HG03097 (cell line): ENCODE measurements at regions not wholly inside any gene's neighbourhood (a gene's known extent, or its start where the extent isn't known, plus 50 kb on each side); places are given as distances from the start of the nearest gene placed in this dataset.
"Not testable (repeated sequence)": the region's sequence is repeated elsewhere in the genome, so short reads cannot be mapped to it uniquely, and the experiment has no call there.

ENCODE experiments used
- ATAC-seq: cut with Tn5 transposase; IDR thresholded peaks from one replicate; pipeline ENCODE4 v1.9.1; 2021; ENCODE audit not compliant: unreplicated experiment, low FRiP score

- no peak for ATAC-seq
Measured at GRCh38 chr2:195367809-195368208, 289.2 kb upstream of the SLC39A10 start.

GRCh38 chr2:195364015-195364965 lies 292.7 kb upstream of the SLC39A10 start:
- no peak for ATAC-seq

GRCh38 chr2:195363496-195363895 lies 293.5 kb upstream of the SLC39A10 start:
- no peak for ATAC-seq

DNA sequence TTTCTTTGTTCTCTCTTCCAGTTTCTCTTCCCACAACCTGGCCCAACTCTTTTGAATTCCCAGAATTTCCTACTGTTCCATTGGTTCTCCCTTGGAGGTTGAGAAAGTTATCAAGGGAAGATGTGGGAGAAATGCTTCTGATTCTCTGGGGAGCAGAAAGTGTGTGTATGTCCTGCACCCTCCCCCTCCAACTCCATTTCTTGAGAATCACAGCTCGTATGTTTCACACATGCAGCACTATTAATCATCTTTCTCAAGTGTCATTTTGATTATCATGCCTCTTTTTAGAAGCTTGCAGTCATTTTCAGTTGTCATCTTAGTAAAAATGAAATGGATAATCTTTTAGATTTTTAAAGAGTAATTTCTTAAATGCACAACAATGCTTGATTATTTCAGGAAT lies 296.8 kb upstream of the SLC39A10 start:
- no peak for ATAC-seq

- no peak for ATAC-seq
Measured at GRCh38 chr2:195359043-195359735, 297.8 kb upstream of the SLC39A10 start.

DNA sequence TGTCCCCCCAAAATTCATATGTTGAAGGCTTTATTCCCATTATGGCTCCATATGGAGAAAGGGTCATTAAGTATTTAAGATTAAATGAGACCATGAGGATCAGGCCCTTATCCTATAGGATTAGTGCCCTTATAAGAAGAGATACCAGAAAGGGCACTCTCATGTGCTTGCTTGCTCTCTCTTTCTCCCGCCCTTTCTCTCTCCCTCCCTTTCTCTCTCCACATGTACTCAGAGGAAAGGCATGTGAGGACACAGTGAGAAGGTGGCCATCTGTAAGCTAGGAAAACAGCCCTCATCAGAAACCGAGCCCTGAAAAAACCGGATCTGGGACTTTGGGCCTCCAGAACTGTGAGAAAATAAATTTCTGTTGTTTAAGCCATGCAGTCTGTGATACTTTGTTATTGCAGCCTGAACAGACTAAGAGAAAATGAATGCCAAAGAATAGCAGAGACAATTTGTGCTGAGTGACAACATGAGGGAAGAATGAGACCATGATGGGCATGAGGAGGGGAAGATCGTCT lies 300.0 kb upstream of the SLC39A10 start:
- ATAC-seq: no peak

DNA sequence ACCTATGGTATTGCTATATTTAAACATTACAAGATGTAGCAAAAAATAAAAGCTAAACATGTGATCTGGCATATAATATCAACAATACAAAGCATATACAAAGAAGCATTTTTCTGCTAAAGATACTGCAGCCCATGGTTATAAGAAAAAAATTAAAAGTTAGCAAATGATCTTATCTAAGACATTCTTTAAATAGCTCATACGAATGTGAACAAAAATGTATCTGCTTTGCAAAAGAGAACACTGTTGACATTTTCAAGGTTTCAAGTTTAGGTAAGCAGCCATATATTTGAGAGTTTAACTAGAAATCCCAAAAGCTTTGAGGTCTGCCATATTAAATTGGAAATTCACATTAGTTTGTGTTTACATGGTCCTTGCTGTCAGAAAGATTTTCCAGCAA lies 301.0 kb upstream of the SLC39A10 start:
- ATAC-seq: no peak

DNA sequence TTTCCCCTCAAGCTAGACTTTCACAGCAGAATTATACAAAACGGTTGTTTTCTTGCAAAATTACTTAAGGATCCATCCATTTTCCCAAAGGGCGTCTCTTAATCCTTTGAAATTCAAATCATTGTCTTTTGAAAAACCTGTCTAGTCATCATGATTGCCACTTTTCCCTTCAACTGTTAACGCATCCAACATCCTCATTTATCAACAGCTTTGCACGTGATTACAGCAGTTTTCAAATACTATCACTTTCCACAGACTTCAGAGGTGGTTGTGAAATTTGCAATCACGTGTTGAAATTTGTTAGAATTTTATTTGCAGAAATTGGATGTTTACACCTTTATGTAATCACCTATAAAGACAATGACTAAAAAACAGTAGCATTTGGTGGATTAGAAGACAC lies 304.4 kb upstream of the SLC39A10 start:
- ATAC-seq: no peak

GRCh38 chr2:195343942-195344530 lies 313.0 kb upstream of the SLC39A10 start:
- no peak for ATAC-seq

GRCh38 chr2:195343540-195343939 lies 313.5 kb upstream of the SLC39A10 start:
- ATAC-seq: no peak

DNA sequence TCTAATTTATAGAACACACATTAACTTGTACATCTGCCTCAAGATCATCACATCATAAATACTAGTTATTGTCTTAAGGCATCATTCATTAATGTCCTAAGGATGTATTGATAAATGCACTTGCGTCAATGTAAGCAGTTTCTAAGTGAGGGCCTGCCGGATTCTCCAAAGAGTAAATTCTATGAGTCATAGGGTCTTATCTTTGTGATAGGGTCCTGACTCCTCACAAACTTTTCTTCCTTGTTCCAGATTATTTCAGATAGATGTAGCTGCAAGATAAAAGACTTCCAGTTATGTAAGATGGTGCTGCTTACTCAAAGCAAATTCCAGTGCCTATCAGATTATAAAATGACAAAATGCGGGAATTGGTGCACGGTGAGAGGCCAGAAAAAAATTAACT lies 315.0 kb upstream of the SLC39A10 start:
- ATAC-seq: no peak

- no peak for ATAC-seq
Measured at GRCh38 chr2:195338856-195339255, 318.2 kb upstream of the SLC39A10 start.

DNA sequence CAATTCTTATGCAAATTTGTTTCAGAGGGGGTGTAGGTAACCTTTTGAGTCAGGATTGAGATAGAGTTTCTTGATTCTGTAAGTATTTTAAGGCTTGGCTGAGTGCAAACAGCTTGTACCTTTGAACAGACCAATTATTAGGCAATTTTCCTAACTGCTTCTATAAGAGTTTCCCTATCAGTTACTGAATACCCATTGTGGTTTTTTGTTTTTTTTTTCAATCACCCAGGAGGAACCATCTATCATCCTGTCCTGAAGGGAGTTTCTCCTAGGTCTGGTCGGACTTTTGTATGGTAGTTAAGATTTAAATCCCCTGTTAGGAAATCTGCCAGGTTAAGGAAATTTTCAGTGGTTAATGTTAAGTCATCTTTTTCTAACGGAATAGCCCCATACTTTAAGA lies 319.4 kb upstream of the SLC39A10 start:
- ATAC-seq: peak; percentile 72

DNA sequence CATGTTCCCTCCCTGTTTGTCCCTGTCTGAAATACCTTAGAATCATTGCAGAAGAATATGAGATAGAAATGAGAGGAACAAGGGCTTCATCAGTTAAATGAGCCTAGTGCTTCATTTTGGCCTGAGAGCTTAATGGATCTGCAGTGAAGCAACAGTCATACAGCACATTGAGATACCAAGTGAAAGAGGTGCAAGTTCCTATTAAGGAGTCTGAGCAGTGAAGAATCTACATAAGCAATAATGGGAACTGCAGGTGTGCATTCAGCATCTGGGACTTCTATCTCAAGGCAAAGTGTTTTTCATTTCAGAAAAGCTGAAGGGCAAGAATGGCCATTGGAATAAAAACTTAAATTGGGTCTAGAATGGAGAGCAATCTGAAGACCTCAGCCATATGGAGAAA lies 323.2 kb upstream of the SLC39A10 start:
- ATAC-seq: no peak

DNA sequence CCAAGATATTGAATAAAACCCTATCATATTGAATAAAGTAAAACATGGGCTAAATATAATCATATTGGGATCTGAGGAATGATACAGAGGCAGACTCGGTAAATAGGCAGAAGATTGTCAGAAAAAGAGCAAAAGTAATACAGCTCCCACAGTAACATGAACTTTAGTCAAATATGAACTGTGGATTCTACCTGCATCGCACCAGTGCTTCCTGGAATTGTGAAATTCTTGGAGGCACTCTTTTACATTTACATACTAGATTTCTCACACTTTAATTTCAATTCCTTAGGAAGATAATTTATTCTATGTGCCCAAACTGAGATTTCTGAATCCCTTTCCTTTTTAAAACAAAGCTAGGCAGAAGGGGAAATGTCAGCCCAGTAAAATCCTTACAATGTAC lies 325.1 kb upstream of the SLC39A10 start:
- ATAC-seq: no peak

- ATAC-seq: no peak
Measured at GRCh38 chr2:195331129-195331528, 325.9 kb upstream of the SLC39A10 start.

DNA sequence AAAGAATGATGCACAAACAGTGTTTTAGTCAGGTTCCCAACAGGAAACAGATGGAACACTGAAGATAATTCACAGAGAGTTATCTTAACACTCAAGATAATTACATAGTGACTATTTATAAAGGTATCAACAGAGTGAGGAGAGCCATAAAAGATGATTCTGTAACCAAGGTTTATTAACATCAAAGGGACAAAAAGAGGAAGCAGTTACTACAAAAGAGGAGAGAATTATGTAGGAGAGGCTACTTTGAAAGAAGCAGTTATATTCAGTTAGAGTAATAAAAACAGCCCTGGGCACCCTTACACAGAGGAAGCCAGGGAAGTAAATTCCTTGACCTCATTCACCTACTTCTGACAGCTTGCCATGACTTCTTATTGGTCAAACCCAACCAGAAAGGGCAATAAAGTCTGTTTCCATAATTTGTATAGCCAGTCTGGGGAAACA lies 326.5 kb upstream of the SLC39A10 start:
- no peak for ATAC-seq

- ATAC-seq: not testable (repeated sequence)
Measured at GRCh38 chr2:195329784-195330183, 327.2 kb upstream of the SLC39A10 start.

DNA sequence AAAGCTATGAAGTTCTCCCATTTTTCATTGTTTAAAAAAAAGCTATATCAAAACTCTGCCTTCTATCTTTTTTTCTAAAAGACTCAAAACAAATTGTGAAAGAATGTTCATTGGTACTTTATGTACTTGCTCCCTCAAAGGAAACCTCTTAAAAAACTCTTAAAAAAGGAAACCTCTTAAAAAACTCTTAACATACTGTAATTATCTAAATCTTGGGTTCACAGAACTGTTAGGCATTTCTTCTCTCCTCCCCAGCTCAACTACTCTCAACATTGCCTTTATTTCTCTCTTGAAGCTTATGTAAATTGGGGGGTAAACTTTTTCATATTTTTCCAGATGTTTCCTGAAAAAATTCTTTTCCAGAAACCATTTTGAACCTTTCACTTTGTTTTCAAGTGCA lies 330.5 kb upstream of the SLC39A10 start:
- ATAC-seq: no peak

- ATAC-seq: no peak
Measured at GRCh38 chr2:195322324-195322723, 334.7 kb upstream of the SLC39A10 start.

DNA sequence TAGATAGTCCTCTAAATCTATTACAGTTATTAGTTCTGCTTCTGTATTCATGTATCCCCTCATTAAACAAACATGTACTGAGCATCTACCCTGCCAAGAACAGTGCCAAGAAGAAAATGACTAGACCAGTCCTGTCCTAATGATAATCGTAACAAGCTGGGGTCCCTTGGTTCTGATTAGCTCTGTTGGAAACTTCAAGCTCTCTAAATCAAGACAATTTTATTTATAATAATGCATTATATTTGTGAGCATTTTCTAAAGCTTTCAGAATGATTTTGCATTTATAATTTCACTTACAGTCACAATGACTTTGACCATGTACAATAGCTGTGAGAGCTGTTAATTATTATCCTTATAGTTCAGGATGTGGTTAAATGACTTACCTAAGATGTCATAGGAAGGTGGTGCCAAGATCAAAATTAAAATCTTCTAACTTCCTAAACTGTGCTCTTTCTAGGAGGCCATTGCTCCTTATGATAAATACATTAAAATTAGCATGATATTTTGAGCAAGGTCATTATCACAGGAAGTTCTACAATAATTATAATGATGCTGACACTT lies 336.5 kb upstream of the SLC39A10 start:
- ATAC-seq: peak; percentile 95
